HPDE6-E6E7 (cell line): ENCODE measurements at regions not wholly inside any gene's neighbourhood (a gene's known extent, or its start where the extent isn't known, plus 50 kb on each side); places are given as distances from the start of the nearest gene placed in this dataset.

Experiments
- DNase-seq: peaks from one replicate; pipeline ENCODE4 v3.0.0; 2011; ENCODE audit warnings: missing footprints; ENCODE audit errors: extremely low spot score

DNA sequence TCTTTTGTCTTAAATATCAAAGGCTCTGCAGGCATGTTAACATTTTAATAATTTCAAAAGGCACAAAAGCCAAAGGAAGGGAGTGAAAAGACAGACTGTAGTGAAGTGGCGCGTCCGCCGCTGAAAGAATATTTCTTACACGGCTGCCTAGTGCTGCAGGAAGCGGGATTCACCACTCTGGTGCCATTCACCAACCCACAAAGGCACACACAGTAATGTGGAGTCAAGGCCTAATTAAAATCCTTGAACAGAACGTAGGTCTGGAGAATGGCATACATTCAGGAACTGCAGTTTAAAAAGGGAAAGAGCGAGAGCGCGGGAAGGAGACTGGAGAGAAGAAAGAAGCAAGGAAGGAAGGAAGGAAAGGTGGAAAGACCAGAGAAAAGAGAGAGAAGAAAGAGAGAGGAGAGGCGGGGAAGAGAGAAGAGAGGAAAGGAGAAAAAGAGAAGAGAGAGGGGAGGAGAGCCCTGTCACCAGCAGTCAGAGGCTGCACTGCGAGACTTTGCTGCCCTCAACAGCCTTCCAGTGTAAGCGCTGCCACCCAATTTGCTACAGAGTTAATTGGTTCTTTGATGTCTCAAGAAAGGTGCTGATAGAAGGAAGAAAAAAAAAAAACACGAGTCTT is 554.0 kb downstream of the MDFIC start:
- no peak for DNase-seq

DNA sequence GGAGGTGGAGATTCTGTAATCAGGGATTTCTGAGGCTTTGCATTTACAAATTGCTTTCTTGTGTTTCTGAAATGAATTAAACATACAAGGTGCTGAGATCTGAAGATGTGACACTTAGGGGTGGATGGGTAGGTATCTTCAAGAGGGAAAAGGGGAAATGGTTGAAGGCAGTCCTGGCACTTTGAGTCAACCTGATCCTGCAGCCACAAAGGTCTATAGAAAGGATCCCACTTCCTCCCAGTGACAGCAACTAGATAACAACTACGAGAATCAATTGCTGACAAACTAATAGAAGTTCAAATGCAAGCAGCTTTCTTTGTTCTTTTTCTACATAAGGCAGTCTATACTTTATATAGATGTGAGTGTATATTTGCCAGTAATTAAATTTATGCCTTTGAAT is 553.3 kb downstream of the MDFIC start:
- DNase-seq: no peak

DNA sequence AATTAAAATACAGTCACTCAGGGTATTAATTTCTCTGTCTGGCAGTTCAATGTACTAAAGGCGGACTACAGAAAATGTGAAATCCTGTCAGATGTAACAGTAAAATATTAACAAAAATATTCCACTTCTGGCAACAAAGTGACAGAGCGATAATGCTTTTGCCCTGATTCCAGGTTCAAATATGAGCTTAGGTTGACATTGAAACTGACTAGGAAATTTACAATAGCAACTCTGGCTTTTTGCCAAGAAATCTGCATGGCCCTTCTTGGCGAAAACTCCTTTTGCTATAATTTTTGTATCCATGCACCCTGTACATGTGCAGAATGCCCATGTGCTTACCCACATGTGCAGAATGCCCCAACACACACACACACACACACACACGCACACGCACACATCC is 552.2 kb downstream of the MDFIC start:
- no peak for DNase-seq

DNA sequence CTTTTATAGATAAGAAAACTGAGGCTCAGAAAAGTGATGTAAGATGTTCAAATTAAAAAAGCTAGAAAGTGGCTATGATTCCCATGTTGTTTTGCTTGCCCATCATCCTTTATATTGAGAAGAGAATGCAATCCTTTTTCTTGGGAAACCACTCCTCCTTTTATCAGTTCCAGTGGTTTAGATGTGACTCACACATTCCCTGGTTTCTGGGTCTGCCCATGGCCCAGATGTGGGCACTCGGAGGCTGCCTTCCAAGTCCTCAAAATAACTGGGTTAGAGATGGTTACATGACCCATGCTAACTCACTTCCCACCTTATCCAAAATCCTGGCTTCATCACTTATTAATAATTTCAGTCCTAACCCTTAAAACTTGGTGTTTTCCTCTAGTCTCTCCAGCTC is 550.0 kb downstream of the MDFIC start:
- no peak for DNase-seq

DNA sequence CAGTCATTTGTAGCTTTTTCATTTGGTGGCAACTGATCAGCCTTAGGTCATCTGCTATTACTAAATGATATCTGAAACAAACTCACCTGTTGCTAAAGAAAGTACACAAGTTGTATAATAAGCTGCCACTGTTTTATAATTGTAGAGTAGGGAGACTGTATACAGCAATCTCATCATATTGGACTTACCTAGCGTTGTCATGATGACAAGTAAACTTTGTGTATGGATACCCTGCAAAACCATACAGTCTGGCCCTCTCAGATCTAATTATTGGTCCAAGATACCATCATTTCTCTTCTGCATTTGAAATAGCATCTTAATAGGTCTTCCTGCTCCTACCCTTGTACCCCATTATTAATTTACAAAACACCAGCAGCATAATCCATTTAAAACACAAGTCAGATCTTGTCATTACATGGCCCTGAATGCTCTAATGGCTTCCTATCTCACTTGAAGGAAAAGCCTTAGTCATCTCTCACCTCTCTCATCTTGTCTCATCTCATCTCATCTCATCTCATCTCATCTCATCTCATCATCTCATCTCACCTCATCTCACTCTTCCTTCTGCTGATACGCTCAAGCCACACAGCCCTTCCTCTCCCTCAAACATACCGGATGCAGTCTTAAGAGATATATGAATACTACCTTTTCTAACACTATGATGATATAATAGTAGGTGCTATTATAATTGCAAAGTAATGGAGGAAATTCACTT is 540.6 kb downstream of the MDFIC start:
- DNase-seq: no peak

DNA sequence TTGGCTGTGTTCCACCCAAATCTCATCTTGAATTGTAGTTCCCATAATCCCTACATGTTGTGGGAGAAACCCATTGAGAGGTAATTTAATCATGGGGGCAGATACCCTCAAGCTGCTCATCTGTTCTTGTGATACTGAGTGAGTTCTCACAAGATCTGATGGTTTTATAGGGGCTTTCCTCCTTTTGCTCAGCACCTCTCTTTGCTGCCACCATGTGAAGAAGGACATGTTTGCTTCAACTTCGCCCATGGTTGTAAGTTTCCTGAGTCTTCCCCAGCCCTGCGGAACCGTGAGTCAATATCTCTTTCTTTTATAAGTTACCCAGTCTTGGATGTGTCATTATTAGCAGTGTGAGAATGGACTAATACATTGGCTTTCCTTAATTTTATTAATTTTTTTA is 527.8 kb downstream of the MDFIC start:
- DNase-seq: no peak

DNA sequence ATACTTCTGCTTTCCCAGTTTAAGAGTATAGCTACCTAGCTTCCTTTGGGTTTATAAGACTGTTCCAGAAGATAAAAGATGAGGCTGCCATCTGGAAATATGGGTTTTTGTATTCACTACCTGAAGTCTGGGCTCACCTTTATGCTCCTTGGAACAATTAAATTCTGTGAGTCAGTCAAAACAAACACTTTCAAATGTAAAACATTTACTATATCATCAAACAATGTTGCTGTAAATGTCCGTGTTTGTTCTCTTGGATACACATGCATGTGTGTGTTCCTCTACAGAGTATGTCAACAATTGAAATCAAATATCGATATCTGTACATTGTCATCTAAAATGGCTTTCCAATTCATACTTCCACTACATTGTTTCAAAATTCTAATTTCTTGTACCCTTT is 525.6 kb downstream of the MDFIC start:
- DNase-seq: no peak

DNA sequence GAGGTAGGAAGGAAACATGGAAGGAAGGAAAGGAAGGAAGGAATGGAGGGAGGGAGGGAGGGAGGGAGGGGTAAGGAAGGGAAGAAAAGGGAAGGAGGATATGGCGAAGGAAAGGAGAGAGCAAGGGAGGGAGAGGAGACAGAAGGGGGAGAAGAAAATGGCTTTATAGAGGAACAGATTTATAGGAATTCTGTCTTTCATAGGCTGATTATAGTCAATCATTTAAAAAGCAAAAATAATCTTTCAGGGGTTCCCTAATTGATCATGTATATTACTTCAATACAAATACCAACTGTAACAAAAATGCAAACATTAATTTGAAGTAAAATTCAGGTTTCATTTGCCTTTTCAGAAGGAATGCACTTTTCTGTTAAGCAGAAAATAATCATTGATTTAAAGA is 519.1 kb downstream of the MDFIC start:
- no peak for DNase-seq

DNA sequence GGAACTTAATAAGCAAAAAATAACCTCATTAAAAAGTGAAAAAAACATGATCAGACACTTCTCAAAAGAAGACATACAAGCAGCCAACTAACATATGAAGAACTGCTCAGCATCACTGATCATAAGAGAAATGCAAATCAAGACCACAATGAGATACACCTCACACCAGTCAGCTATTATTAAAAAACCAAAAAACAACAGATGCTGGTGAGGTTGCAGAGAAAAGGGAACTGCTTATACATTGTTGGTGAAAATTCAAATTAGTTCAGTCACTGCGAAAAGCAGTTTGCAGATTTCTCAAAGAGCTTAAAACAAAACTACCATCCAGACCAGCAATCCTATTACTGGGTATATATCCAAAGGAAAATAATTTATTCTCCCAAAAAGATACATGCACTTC is 513.3 kb downstream of the MDFIC start:
- DNase-seq: no peak

DNA sequence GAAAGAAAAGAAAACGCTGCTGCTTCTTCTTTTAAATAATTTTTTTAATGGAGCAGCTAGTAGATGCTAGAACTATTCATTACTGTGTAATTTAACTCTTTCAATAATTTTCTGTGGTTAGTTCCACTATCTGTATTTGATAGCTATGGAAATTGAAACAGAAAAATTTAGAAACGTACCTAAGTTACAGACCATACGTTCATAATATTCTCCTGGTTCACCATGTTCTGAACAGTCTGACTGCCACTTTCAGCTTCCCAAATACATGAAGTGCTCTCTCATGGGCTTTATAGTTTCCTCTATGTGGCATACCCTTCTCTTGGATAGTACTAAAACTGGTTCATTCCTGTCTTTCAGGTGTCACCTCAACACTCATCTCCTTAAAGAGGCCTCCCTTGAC is 508.0 kb downstream of the MDFIC start:
- DNase-seq: no peak

DNA sequence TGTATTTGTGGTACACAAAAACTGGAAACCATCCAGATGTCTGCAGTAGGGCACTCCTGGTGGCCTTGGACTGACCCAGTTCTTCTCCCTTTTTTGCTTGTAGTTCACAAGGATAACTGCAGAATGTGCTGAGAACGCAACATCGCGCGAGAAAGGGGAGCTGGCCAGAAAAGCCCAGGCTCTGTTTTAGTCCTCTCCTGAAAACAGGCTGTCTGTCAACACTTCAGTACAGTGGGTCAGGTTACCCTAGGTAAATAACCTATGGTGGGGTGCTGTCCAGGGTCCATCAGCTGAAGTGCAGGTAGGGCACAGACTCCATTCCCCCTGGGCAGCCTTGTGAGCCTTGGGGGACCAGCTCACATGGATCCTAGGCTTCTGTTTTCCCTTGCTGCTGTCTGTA is 495.8 kb downstream of the MDFIC start:
- DNase-seq: no peak

DNA sequence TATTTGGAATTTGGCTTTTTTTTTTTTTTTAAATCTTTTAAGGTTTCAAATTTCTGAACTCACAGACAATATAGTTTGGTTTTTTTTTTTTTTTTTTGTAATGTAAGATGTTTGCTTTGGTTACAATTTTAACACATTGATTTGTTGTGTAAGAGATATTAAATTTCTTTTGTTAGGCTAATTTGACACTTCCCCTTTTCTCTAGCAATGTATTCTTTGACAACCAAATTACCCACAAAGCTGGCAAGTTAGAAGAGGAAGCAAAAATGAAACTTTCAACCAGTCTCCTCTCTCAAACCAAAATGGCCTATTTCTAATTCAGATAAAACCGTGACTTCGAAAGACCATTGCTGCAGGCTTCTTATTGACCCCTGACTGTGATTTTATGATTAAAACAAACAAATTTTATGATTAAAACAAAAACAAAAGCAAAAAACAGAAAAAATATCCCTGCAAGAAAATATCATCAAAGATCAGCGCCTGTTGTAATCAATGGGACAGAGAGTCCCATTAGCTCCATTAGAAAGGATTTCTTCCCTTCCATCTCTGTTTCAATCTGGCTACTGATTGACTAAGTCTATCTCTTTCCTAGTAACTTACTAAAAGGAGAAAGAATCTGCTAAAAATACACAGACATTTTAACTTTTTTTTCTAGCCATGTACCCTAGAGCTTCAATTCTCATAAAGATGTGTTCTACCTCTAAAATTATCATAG is 489.2 kb downstream of the MDFIC start:
- DNase-seq: no peak

DNA sequence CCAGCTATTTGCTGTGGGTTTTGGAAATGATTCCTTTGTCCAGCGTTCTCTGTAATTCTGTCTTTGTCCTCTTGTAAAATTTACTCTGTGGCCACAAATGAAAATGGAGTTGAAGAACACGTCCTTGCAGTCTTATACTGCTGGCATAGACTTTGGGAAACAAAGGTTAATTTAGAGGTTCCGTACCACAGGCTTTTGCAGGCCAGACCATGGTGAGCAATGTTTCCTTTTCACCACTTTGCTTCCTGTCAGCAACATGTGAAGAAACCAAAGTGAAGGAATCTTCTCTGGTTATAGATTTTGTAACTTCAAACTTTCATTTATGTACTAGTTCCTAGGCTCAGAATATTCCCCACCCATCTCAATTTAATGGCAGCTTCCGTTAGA is 488.5 kb downstream of the MDFIC start:
- no peak for DNase-seq

DNA sequence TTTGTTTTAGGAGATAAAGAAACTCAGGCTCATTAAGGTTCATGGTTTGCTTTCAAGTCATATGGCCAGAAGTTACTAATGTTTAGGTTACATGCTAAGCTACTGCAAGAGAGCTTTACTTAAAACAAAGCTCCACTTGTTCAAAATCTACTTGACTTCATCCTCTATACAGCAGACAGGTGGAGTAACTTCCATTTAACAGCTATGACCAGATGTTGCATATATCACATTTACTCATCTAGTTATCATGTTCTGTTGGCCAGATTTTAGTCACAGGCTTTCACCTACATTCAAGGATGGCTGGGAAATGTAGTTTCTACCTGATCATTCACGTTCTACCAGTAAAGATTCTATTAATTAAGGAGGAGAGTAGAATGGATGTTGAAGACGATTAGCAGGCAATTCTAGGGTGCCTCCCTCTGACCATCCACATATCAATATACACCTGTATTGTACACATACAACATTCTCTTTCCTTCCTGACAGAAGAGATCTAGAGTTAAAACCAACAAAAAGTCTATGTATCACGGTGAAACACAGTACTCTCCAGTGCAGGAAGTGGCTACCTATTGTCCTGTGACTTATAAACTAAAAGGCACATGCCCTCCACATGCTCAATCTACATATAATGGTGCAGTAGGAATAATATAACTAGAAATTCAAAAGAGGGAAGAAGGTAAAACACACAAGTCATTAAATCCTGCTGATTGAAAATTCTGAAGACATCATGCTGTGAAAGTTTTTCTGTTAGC is 488.0 kb downstream of the MDFIC start:
- DNase-seq: no peak

DNA sequence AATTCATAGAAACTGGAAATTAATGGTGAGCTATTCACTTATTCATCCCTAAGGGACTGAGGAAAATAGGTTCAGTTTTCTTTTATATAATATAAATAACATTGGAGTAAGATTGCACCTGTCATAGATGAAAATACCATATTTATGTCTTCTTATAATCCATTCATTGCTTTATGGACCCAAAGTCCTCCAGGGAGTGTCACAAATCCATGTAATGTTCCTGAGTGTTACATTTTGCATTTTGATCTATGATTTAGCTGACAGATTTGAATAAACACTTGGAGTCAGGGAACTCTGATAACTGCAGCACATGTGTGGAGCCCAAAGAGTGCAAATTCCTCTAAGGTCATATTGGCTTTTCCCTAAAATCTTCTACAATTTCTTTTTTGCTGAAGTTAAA is 484.3 kb downstream of the MDFIC start:
- DNase-seq: no peak

DNA sequence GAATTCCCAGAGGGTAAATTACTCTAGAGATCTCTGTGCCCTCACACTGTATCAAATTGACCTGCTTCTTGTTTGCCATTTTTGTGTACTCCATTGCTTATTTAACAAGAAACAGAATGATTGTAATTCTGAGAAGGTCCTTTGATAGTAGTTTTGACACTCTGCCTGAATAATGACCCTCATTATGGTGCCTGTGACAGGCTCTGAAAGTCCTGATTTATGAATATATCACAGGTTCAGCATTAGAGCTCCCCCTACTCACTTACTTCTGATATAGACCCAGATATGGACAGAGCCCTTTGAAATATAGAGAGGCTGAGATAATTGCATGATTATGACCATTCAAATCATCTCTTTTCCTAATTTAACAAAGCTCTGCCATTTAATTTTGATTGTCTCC is 465.2 kb downstream of the MDFIC start:
- no peak for DNase-seq

DNA sequence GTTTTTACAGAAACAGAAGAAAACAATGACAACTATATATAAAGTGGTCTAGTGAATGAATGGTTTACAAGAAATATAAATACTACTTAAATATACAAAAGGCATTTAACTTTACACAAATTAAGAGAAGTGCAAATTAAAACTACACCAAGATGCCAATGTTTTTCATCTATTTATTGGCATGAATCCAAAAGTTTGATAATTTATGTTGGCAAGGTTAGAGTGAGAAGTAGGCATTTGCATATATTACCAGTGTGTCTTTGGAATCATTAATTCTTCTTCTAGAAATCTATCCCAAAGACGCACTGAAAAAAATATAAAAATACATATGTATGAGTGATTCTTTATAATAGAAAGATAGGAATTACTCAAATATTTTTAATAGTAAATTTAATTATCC is 457.4 kb downstream of the MDFIC start:
- DNase-seq: no peak

DNA sequence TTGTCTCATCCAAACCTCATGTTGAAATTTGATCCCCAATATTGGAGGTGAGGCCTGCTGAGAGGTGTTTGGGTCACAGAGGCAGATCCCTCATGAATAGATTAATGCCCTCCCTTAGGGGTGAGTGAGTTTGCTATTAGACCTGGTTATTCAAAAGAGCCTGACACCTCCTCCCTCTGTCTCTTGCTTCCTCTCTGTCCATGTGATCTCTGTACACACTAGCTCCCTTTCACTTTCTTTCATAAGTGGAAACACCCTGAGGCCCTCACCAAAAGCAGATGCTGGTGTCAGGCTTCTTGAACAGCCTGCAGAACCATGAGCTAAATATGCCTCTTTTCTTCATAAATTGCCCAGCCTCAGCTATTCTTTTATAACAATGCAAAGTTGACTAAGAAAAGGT is 447.1 kb downstream of the MDFIC start:
- no peak for DNase-seq

DNA sequence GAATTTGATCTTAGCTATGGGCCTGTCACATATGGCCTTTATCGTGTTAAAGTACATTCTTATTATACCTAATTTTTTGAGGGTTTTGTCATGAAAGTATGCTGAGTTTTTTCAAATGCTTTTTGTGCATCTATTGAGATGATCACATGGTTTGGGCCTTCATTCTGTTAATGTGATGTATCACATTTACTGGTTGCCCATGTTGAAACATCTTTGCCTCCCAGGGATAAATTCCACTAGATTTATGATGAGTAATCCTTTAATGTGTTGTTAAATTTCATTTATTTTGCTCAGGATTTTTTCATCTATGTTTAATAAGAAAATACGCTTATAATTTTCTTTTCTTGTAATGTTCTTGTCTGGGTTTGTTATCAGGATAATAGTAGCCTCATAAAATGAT is 442.0 kb downstream of the MDFIC start:
- DNase-seq: no peak

DNA sequence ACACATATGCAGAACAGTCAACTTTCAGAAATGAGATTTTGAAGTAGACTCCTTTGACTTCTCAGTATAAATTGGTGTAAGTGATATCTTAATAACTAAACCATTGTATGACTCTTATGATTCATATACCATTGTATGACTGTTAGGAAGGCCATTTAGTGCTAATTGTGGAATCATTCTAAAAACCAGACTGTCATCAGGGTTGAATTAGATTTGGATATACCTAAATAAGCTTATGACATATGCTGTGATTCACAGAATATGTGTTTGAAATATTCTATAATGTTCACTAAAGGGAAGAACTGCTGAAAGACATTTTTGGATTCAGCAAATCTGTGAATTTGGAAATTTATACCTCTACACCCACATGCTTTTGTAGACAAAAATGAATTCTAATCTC is 438.1 kb downstream of the MDFIC start:
- no peak for DNase-seq

DNA sequence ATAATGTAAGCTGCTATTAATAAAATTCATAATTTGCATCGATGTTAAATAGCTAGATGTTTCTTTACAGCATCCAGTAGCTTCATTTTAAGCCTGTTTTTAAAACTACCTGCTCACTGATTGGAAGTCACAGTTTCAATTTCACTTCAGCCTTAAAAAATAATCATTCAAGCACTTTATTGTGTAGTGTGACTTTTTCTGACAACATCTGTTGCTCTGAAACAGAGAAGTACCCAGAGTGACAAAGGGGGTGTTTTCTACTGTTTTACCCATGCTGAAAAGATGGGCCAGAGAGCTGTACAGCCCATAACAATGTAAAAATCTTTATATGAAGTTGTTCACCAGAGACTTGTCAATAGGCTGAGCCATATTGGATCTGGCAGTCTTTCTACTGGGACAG is 437.2 kb downstream of the MDFIC start:
- no peak for DNase-seq

DNA sequence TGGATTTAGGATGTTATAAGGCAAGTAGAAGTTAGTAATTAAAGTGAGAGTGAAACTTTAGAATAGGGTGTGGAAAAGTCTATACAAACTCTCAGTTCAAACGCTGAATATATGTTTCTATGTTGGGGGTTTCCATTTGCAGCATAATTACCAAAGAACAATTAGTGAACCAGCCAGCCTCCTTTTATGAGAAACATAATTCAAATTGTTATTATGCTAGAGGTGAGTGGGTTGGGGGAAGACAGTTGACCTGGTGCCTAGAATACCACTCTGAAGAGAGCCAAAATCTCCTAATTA is 435.8 kb downstream of the MDFIC start:
- DNase-seq: no peak
